ENCODE measurements at regions not wholly inside any gene's neighbourhood (a gene's known extent, or its start where the extent isn't known, plus 50 kb on each side); places are given as distances from the start of the nearest gene placed in this dataset.

DNA sequence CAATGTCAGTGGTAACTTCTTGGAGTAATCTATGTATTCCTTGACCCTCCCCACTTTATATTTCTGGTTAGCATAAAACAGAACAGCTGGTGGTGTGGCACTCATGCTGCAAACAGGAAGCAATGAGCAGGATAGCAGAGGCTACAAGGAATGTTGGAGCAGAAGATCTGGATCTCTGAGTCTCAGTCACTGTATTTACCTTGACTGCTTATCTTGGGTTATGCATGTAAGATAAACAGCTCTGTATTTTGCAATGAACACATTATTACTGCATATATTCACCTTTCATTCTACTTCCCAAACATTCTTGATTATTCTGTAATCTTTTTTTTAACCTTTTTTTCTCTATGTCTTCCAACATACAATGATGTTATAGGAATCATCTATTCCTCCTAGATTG is 977.9 kb upstream of the CNTNAP5 start:
- TF ChIP-seq, protein P1, sequence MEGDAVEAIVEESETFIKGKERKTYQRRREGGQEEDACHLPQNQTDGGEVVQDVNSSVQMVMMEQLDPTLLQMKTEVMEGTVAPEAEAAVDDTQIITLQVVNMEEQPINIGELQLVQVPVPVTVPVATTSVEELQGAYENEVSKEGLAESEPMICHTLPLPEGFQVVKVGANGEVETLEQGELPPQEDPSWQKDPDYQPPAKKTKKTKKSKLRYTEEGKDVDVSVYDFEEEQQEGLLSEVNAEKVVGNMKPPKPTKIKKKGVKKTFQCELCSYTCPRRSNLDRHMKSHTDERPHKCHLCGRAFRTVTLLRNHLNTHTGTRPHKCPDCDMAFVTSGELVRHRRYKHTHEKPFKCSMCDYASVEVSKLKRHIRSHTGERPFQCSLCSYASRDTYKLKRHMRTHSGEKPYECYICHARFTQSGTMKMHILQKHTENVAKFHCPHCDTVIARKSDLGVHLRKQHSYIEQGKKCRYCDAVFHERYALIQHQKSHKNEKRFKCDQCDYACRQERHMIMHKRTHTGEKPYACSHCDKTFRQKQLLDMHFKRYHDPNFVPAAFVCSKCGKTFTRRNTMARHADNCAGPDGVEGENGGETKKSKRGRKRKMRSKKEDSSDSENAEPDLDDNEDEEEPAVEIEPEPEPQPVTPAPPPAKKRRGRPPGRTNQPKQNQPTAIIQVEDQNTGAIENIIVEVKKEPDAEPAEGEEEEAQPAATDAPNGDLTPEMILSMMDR (IDR thresholded peaks at IDR 0.05; ENCODE audit: low read depth, low read length, poor library complexity, severe bottlenecking) = no peak
- TF ChIP-seq EZH2phosphoT487 (IDR thresholded peaks at IDR 0.05; ENCODE audit: borderline replicate concordance, low read length) = no peak
